Heart left ventricle (tissue), 16 donors: ENCODE measurements at regions not wholly inside any gene's neighbourhood (a gene's known extent, or its start where the extent isn't known, plus 50 kb on each side); places are given as distances from the start of the nearest gene placed in this dataset.

Experiments used
- ATAC-seq, 4 donors: fragments of 200-7000 bp; cut with Tn5 transposase; one replicate each; pipeline ENCODE4 v1.9.1; 2020 to 2022; ENCODE audit warnings: moderate library complexity in 4 of 4, mild to moderate bottlenecking in 3 of 4, moderate number of reproducible peaks in 1 of 4
- DNase-seq, 5 donors: peaks; one replicate each; pipeline ENCODE4 v3.0.0-alpha.2; 2020
- H3K27ac ChIP-seq, 12 donors: fragments of 200-600 bp; sonication (generic) in 4 of 12; one replicate each; pipeline versions ENCODE4 v1.5.0 to v1.8.0; 2016 to 2022; ENCODE audit warnings: mild to moderate bottlenecking in 2 of 12
- H3K27me3 ChIP-seq, 9 donors: fragments of 200-600 bp; sonication (generic) in 2 of 9; one replicate each; pipeline versions ENCODE4 v1.5.1 to v1.8.0; 2016 to 2022; ENCODE audit warnings: mild to moderate bottlenecking in 3 of 9
- H3K36me3 ChIP-seq, 9 donors: fragments of 200-600 bp; sonication (generic) in 2 of 9; one replicate each; pipeline versions ENCODE4 v1.5.0 to v1.8.0; 2018 to 2022; ENCODE audit warnings: mild to moderate bottlenecking in 2 of 9
- H3K4me1 ChIP-seq, 12 donors: fragments of 200-600 bp; sonication (generic) in 4 of 12; one replicate each; pipeline versions ENCODE4 v1.5.0 to v1.8.0; 2016 to 2022; ENCODE audit warnings: mild to moderate bottlenecking in 3 of 12
- H3K4me3 ChIP-seq, 12 donors: fragments of 200-600 bp; sonication (generic) in 4 of 12; one replicate each; pipeline versions ENCODE4 v1.5.0 to v1.8.0; 2017 to 2022; ENCODE audit warnings: mild to moderate bottlenecking in 9 of 12, moderate library complexity in 4 of 12
- H3K9me3 ChIP-seq, 12 donors: fragments of 200-600 bp; sonication (generic) in 4 of 12; one replicate each; pipeline versions ENCODE4 v1.5.0 to v1.8.0; 2016 to 2022; ENCODE audit warnings: mild to moderate bottlenecking in 1 of 12
- CTCF ChIP-seq, 12 donors: fragments of 200-600 bp; sonication (generic) in 4 of 12; IDR thresholded peaks; one replicate each; pipeline versions ENCODE4 v1.5.0 to v1.8.0; 2018 to 2022; ENCODE audit warnings: antibody characterized with exemption in 12 of 12, mild to moderate bottlenecking in 5 of 12
- POLR2A ChIP-seq, 2 donors: fragments of 450-650 bp; IDR thresholded peaks; one replicate each; pipeline ENCODE4 v1.6.1; 2017; ENCODE audit warnings: antibody characterized with exemption in 2 of 2, mild to moderate bottlenecking in 2 of 2, moderate library complexity in 2 of 2
- WGBS, 4 donors: extraction: QIAGEN DNeasy Blood & Tissue Kit in 2 of 4; methylation state at CpG; one replicate each; pipeline versions ENCODE4 v1.1.5 to v1.1.7; 2013 to 2018; 5-methylcytosine and 5-hydroxymethylcytosine counted together
- intact Hi-C, 10 donors: fragments of 100-400 bp; cut with DNase I; formaldehyde crosslinking; loops; one replicate each; pipeline versions ENCODE4 v1.11.1 to v1.14.2; 2022
- donor health status: ischemic (EF 13 %, LVEDD 7.1; RV severe dilation, severe dysfunction).
- donor health status: healthy with polysubstance abuse.
- donor health status: DM: no; HTN: yes; CAD: no.
- donor health status: DM: no; HTN: no; CAD: no.
- donor health status: ischemic (EF 25% LVEDD 6.9; RV normal size, moderate dysfunction).
- donor health status: ischemic (EF 25% LVEDD 5.7; RV mildly dilated, moderate dysfunction).
- donor health status: healthy.
- donor health status: DM: yes; HTN: yes; CAD: no.
- donor health status: ischemic (EF 35%, LVEDD 5.7; RV mildly dilated, moderate dysfunction).
- donor health status: nonischemic (EF 11% LVEDD 7.7; RV severe dilation, severe dysfunction).
- donor health status: DM: yes; HTN: yes; CAD: no.
- donor health status: PGD.
- donor health status: ischemic (EF 29% LVEDD 5.4; RV normal size, mild dysfunction).
- donor health status: nonischemic (EF 23%, LVEDD 6.1; RV moderate dilation, normal function).

GRCh38 chr1:209427277-209427676 is 156.2 kb upstream of the CAMK1G start:
- H3K4me1 ChIP-seq = no peaks in the 10 kb centered on the region
- 76 to 79% (median 78%) methylated on average over 7 of the region's 7 CpGs for WGBS, 4 donors
- DNase-seq (no peak), ATAC-seq (no peak)
- H3K9me3 ChIP-seq = no peaks in the 10 kb centered on the region
- no peak overlapping the region for H3K27ac ChIP-seq
- no peak overlapping the region for H3K4me3 ChIP-seq
- peaks cover 0 to 7% (median 0%) of the 10 kb centered on the region in 9 donors for H3K27me3 ChIP-seq
- H3K36me3 ChIP-seq = no peaks in the 10 kb centered on the region
- TF ChIP-seq CTCF (IDR thresholded peaks at IDR 0.05) = no peak
- no peak for TF ChIP-seq POLR2A (IDR thresholded peaks at IDR 0.05)
- intact Hi-C loops = no loop called here

- H3K4me1 ChIP-seq = no peaks in the 10 kb centered on the region
- WGBS, 4 donors = 80 to 87% (median 84%) methylated on average over 9 of the region's 9 CpGs
- peaks cover 0 to 7% (median 0%) of the 10 kb centered on the region in 9 donors for H3K27me3 ChIP-seq
- intact Hi-C loops = no loop called here
- H3K4me3 ChIP-seq = no peak overlapping the region
- ATAC-seq (no peak), DNase-seq (no peak)
- no peak overlapping the region for H3K27ac ChIP-seq
- no peak for TF ChIP-seq POLR2A (IDR thresholded peaks at IDR 0.05)
- no peak for TF ChIP-seq CTCF (IDR thresholded peaks at IDR 0.05)
- no peaks in the 10 kb centered on the region for H3K9me3 ChIP-seq
- no peaks in the 10 kb centered on the region for H3K36me3 ChIP-seq
Observed at GRCh38 chr1:209427811-209428210, 155.7 kb upstream of the CAMK1G start.

- H3K4me1 ChIP-seq = no peaks in the 10 kb centered on the region
- 70 to 77% (median 72%) methylated on average over 10 of the region's 10 CpGs for WGBS, 4 donors
- DNase-seq = no peak
- H3K27ac ChIP-seq = no peak overlapping the region
- TF ChIP-seq POLR2A (IDR thresholded peaks at IDR 0.05) (no peak), CTCF (IDR thresholded peaks at IDR 0.05) (no peak)
- no peak for ATAC-seq
- no peak overlapping the region for H3K4me3 ChIP-seq
- no peaks in the 10 kb centered on the region for H3K9me3 ChIP-seq
- peaks cover 0 to 7% (median 0%) of the 10 kb centered on the region in 9 donors for H3K27me3 ChIP-seq
- H3K36me3 ChIP-seq = no peaks in the 10 kb centered on the region
- intact Hi-C loops = no loop called here
Observed at GRCh38 chr1:209428241-209428921, 155.1 kb upstream of the CAMK1G start.

- DNase-seq = no peak
- no peak for ATAC-seq
- Histone ChIP-seq H3K4me3 (no peak overlapping the region), H3K4me1 (no peaks in the 10 kb centered on the region), H3K36me3 (no peaks in the 10 kb centered on the region), H3K27me3 (peaks cover 0 to 7% (median 0%) of the 10 kb centered on the region in 9 donors), H3K9me3 (no peaks in the 10 kb centered on the region), H3K27ac (no peak overlapping the region)
- TF ChIP-seq POLR2A (IDR thresholded peaks at IDR 0.05) (no peak), CTCF (IDR thresholded peaks at IDR 0.05) (no peak)
- intact Hi-C loops = loop anchor here in 2 of 10 donors (10.0 kb wide), 2 partner anchors 75 to 165 kb away; no protein-coding TSS in a partner anchor
Observed at GRCh38 chr1:209429611-209430010, 153.9 kb upstream of the CAMK1G start.
